HG02798 (cell line): ENCODE measurements at regions not wholly inside any gene's neighbourhood (a gene's known extent, or its start where the extent isn't known, plus 50 kb on each side); places are given as distances from the start of the nearest gene placed in this dataset.
A peak's percentile ranks its signal among the peaks of the same experiment; 100 is the strongest.

Experiments
- ATAC-seq: cut with Tn5 transposase; IDR thresholded peaks from one replicate; pipeline ENCODE4 v1.9.1; 2021; ENCODE audit warnings: mild to moderate bottlenecking; ENCODE audit not compliant: unreplicated experiment, poor library complexity

- ATAC-seq, result no peak
These were observed 65.0 kb downstream of the NOL4 start for GRCh38 chr18:34159691-34160185.

GRCh38 chr18:34158881-34159690, 65.6 kb downstream of the NOL4 start:
- no peak for ATAC-seq

GRCh38 chr18:34153711-34154110, 71.0 kb downstream of the NOL4 start:
- peak; percentile 65 for ATAC-seq

GRCh38 chr18:34131006-34131405, 93.7 kb downstream of the NOL4 start:
- ATAC-seq, result no peak

- ATAC-seq, result no peak
These were observed 96.3 kb downstream of the NOL4 start for GRCh38 chr18:34128436-34128835.

- ATAC-seq, result no peak
These were observed 98.6 kb downstream of the NOL4 start for GRCh38 chr18:34126121-34126520.

GRCh38 chr18:34122724-34123334, 101.9 kb downstream of the NOL4 start:
- ATAC-seq, result peak; percentile 92

GRCh38 chr18:34121200-34121721, 103.5 kb downstream of the NOL4 start:
- ATAC-seq, result no peak

- ATAC-seq, result no peak
These were observed 104.4 kb downstream of the NOL4 start for GRCh38 chr18:34120294-34120693.

GRCh38 chr18:34117319-34117718, 107.4 kb downstream of the NOL4 start:
- ATAC-seq, result no peak

- no peak for ATAC-seq
These were observed 109.2 kb downstream of the NOL4 start for GRCh38 chr18:34115409-34116081.

GRCh38 chr18:34114996-34115395, 109.7 kb downstream of the NOL4 start:
- no peak for ATAC-seq

- no peak for ATAC-seq
These were observed 116.5 kb downstream of the NOL4 start for GRCh38 chr18:34108206-34108605.

GRCh38 chr18:34098109-34098508, 126.6 kb downstream of the NOL4 start:
- ATAC-seq, result no peak

GRCh38 chr18:34097312-34097711, 127.4 kb downstream of the NOL4 start:
- no peak for ATAC-seq

GRCh38 chr18:34094148-34094547, 130.6 kb downstream of the NOL4 start:
- ATAC-seq, result no peak

- ATAC-seq, result no peak
These were observed 131.9 kb downstream of the NOL4 start for GRCh38 chr18:34092796-34093195.

GRCh38 chr18:34086370-34086769, 138.3 kb downstream of the NOL4 start:
- ATAC-seq, result no peak

GRCh38 chr18:34085140-34085739, 139.5 kb downstream of the NOL4 start:
- no peak for ATAC-seq

- ATAC-seq, result no peak
These were observed 140.1 kb downstream of the NOL4 start for GRCh38 chr18:34084635-34085034.
